ENCODE measurements at regions not wholly inside any gene's neighbourhood (a gene's known extent, or its start where the extent isn't known, plus 50 kb on each side); places are given as distances from the start of the nearest gene placed in this dataset.

DNA sequence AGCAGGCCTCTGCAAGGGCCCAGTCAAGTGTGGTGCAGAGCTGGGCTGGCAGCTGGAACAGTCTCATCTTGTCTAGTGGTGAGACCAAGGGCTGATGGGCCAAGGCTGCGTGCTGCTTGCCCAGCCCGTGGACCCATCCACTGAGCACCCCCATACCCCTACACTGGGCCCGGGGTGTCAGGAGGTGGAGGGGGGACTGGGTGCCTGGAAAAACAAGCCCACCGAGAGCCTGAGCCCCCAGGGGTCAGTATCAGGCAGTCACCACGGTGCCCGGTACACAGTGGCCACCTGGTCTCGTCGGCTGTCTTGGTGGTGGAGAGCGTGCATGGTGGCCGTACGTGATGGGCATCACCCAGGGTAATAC lies 238.3 kb downstream of the SEC14L1 start:
- no peak for DNase-seq (ENCODE audit: low read depth in 2 of 2)

DNA sequence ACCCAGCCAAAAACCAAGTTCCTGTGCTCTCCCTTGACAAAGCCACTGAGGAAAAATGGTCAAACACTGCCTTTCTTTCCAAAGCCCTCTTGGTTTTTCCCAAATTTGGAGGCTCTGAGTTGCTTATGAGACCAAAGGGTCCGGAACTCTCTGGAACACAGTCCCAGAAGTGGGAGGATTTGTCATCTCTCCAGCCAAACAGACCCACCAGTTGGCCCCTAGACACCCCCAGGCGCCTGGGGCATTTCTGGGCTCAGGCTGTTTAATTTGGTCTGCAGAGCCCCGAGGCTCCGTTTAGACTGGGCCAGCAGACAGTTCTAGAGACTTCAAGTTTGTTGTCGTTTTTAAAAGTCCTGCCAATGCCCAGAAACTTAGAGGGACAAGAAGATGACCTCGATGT lies 239.1 kb downstream of the SEC14L1 start:
- DNase-seq (ENCODE audit: low read depth in 2 of 2), result no peak

DNA sequence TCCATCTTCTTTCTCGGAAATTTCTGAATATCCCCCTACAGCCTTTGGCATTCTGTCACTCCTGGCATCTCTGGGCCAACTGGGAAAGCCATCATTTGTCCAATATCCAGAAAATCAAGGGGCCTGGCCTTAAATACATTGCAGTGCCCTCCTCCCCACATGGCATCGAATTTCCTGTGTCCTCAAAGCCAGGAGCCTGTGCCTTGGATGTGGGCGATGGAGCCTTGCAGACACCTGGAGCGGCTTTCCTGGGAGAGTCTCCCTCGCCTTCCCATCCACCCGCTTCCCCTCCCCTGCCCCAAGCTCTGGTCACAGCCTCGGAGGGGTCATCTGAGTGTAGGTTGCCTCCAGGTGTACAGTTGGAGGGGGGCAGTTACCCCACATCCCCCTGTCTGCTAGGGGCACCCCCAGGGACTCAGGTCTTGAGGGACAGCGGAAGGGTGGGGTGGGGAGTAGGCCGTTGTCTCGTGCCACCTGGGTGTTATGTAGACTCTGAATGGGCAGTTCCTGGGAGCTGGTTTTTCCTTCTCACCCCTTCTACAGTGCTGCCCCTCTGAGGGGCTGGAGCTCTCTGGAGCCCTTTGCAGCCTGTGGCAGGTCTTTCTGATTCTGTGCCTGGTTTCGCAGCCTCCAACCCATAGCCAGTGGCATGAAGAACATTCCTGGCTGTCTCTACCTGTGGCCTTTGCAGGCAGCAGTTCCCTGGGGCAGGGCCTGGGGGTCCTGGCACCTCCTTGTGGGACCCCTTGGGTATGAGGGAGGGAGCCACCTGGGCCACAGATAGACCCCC lies 239.8 kb downstream of the SEC14L1 start:
- no peak for DNase-seq (ENCODE audit: low read depth in 2 of 2)

DNA sequence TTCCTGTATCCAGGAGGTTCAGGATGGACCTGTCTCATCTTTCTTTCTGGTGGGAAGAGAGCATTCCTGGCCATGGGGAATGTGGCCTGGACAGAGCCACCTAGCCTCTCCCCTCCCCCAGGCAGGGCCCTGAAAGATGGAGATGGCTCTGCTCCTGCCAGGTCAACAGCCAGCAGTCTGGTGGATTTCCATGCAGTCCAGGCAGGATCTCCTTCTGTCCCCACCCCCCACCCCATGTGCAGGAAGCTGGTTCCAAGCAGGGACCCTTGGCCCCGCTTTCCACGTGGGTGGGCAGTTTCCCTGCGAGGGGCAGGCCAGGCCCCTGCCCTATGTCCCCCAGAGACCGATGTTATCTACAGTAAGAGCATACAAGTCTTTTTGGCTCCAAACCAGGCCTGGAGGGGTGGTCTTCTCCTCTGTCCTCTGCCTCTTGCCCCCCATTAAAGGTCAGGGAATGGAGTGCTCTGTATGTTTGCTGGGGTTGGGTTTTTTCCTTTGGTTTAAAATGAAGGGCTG lies 240.5 kb downstream of the SEC14L1 start:
- no peak for DNase-seq (ENCODE audit: low read depth in 2 of 2)

DNA sequence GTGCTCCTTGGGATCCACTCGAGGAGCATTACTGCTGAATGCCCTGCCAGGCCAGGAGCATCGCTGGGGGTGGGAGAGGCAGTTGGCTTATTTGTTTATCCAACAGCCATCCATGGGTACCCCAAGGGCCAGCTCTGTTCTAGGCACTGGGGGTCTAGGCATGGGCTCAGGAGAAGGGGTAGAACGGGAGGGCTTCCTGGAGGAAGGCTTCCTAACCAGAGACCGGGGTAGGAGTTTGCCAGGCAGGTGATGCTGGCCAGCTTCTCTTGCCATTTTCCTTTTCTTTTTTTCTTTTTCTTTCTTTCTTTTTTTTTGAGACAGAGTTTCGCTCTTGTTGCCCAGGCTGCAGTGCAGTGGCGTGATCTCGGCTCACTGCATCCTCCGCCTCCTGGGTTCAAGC lies 241.0 kb downstream of the SEC14L1 start:
- DNase-seq (ENCODE audit: low read depth in 2 of 2), result no peak

DNA sequence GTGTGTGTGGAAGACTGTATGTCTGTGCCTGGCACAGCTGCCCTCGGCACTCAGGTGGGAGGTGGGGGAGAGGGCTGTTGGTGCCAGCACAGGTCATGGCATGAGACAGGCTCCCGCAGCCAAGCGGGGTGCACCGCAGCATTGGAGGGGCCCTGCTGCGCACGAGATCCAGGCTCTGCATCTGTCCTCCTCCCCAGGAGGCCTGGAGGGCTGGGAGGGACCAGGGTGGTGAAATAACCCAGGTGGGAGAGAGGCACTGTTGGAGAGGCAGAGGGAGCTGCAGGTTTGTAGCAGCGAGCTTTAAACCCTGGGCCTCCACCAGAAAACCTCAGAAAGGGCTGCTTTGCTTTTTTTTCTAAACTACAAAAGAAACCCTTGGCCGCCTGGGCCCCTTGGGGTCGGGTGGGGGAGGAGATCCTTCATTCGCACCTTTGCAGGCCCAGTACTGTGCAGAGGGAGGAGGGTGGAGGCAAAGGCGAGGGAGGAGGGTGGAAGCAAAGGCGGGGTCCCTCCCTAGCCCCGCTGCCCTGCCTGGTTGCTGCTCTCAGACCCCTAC lies 241.7 kb downstream of the SEC14L1 start:
- DNase-seq (ENCODE audit: low read depth in 2 of 2), result no peak

DNA sequence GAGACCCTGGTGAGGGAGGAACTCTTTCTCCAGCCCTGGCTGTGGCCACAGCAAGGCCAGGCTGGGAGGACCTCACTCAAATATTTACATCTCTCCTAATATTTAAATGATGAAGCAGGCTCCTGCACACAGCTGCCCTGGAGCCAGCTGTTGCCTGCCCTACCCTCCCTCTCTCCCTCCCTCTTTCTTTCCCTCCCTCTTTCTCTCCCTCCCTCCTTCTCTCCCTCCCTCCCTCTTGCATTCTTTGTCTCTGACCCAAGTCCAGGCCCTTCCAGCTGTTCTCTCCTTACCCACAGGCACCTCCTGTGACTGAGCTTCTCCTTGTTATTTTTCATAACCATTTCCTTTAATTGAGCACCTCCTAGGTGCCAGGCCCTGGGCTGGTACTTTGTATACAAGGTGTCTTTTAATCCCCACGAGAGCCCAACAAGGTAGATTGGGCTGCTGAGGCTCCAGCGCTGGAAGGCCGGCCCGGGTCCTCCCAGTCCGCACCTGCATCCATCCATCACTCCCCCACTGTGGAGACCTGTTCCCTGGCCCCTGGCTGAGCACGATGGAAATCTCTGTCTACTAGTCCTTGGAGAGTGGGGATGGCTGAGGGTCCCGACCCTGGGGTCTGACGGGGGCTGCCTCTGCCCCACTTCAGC lies 242.3 kb downstream of the SEC14L1 start:
- DNase-seq (ENCODE audit: low read depth in 2 of 2), result no peak

DNA sequence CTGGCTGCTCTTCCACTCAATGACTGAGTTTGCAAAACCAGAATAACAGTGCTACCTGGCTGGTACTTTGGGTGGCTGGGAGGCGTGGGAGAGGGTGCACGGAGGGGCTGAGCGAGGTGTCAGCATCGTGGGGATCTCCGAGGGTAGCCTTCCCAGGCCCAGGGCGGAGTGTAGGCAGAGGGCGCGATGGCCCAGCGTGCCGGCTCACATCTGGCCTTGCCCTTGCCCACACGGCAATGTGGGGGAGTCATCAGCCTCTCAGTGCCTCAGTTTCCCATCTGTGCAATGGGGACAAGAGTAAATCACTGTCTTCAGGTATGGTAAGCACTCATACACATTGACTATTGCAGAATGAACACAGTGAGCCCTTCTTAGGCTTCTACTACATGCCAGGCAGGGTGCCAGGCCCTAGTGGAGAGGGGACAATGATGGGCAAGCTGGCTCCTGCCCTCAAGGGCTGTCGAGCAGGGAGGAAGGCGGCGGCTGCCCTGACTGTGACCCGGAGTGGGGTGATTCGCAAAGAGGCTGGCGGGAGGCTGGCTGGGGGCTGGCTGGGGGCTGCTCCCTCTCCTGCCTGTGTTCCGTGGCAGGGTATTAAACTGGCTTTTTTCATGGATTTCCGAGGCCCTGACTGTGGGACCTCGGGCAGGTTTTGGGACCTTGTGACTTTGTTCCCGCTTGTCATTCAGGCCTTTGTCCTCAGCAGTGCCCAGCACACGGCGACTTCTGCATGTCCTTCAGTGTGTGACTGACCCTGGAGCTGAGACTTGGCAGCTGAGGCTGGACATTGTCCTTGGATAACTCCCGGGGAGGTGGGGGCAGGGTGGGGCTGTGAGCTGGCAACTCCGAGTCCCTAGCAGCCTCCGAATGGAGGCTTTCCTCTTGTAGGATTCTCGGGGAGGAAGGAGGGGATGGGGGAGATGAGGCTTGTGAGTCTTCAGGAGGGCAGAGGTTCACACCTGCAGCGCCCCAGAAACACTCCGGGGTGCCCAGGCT lies 243.1 kb downstream of the SEC14L1 start:
- no peak for DNase-seq (ENCODE audit: low read depth in 2 of 2)

DNA sequence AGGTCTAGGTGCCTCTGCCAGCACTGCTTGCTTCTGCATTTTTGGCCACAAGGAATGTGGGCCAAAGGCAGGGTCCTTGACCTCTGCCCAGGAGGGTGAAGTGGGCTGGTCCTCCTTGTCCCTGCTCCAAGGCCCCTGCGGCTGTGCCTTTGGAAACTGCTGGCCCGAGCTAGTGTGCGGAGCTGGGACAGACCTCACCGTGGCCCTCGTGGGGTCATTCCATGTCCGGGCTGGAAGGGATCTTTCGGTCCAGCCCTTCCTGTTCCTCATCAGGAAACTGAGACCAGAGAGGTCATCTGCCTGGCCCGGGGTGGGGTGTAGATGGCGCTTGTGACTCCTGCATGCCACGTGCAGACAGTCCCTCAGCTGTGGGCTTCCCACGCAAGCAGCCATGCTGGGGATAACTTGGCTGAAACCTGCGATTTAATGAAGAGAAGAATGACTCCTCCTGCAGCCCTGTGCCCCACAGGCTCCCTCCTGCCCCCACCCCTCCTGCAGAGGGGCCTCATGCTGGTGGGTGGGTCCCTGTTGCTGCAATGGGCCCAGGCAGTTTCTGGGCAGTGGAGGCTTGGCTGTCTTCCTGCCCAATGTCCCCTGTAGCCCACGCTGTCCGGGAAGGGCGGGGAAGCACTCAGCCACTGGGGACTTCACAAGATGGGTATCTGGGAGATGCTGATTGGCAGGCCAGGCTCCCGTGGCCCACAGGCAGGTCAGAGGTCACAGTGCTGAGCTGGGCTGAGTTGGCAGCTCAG lies 245.2 kb downstream of the SEC14L1 start:
- DNase-seq (ENCODE audit: low read depth in 2 of 2), result no peak

DNA sequence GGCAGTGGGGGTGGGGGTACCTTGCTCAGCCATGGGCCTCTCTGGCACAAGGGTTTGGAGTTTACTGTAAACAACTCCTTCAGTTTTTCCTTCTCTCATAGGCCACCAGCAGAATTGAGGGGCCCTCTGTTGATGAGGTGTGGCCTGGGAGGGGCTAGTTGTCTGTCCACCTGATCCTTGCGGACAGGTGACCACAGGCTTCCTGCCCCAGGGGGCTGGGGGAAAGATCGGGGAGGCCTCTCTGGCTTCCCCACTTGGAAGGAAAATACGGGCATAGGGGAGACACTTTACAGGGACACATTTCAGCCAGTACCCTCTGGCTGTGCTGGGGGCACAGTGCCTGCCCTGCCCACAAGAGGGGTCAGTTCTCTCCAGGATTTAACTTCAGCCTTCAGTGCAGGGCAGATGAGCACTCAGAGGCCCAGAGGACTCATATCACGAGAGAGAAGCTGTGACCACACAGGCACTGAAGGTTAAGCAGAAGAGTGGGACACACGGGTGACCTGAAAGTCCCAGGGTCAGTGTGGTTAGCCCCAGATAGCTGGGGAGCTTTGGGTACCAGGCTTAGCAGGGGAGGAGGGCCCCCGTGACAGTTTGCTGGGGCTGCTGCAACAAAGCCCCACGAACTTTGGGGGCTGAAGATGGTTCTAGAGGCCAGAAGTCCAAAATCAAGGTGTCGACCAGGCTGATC lies 245.9 kb downstream of the SEC14L1 start:
- DNase-seq (ENCODE audit: low read depth in 2 of 2), result no peak

DNA sequence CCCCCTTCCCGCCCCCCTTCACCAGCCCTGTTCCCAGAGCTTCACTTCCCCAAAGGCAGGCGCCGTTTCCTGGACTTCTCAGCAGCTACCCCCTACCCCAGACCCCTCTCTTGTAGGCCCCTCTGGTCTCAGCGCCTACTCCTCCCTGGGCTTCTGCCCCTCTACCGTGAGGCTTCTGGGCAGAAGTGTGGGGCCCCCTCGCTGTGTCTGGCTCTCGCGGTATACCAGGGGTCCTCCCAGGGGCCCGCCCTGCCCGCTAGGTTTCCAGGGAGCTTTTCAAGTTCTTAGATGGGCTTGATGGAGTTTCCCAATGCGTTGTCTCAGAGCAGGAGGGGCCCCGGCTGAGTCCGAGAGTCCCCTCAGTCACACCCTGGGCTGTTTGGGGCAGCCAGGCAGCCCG lies 247.1 kb downstream of the SEC14L1 start:
- DNase-seq (ENCODE audit: low read depth in 2 of 2), result no peak

DNA sequence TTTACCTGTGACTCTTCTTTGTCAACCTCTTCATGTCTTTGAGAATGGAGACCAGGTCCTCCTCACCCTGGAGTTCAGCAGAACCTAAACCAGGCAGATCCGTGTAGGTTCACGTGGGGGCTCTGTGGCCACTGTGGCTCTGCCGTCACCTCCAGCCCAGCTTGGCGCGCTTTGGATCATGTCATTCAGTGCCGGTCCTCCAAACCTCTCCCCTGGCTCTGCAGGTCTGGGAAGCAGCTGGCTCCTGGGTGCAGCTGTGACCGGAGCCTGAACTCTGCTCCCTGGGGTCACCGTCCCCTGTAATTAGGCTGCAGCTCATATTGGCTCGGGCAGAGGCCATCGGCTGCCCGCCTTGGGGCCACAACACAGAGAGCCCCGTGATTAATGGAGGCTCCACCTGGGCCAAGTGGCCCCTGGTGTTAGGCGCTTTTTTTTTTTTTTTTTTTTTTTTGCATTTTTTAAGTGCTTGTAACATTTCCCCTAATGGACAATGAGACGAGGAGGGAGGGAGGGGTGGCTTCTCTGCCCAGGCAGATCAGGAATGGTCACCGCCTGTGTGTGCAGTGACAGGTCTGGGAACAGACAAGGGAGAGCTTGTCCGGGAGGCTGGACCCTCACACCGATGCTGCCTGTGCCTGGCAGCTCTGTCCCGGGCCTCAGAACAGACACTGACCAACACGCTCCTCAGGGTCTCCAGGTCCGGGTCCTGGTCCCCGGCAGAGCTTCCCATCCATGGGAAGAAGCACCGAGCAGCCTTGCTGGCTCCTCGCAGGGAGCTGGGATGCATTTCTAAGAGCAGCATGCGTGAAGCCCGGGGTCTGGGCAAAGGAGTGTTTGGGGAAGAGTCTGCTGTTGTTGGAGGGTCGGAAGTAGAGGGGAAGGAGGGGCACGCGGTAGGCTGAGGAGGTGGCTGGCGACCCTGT lies 247.9 kb downstream of the SEC14L1 start:
- DNase-seq (ENCODE audit: low read depth in 2 of 2), result no peak

DNA sequence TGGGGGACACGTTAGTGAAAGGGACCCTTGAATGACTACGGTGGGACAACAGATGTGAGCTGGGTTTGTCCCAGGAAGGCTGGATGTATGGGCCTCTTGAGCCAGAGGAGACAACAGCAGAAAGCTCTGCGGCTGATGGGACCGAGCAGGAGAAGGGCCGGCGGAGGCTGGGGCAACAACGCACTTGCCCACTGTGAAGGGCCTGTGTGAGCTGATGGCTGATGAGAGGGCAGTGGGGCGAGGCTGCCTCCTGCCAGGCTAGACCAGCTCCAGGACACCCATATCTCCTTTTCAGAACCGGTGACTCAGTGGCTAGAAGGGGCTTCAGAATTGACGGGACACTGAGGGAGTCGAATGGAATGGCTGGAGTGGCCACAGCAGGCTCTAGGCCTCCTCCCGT lies 250.1 kb downstream of the SEC14L1 start:
- DNase-seq (ENCODE audit: low read depth in 2 of 2), result no peak

DNA sequence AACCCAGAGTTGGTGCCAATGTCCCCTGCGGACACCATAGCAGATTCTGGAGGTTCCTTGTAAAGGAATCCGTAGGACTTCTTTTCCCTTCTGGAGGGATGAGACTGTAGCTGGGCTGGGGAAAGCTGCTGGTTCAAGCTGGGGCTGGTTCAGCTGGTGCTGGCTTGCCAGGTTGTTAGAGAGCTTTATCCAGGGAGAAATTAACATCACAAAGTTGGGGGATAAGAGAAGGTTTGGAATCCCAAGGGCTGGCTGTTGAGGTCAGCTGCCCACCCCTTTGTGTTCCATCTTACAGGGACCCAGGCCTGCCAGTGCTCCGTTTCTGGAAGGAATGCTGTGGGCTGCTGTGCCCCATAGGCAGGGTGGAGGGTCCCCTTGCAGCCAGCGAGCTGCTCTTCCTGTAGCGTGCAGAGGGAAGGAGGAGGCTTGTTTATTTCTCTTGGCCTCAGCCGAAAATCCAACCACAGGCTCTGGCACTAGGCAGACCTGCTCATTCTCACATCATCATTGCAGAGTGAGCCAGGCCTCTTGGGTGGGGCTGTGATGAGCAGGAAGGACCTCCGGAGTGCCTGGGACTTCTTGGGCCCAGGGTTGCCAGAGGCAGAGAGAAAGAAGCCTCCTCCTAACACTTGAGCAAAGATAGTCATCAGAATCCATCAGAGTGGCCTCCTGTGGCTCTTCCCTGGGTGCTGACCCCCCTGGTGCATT lies 251.1 kb downstream of the SEC14L1 start:
- no peak for DNase-seq (ENCODE audit: low read depth in 2 of 2)

DNA sequence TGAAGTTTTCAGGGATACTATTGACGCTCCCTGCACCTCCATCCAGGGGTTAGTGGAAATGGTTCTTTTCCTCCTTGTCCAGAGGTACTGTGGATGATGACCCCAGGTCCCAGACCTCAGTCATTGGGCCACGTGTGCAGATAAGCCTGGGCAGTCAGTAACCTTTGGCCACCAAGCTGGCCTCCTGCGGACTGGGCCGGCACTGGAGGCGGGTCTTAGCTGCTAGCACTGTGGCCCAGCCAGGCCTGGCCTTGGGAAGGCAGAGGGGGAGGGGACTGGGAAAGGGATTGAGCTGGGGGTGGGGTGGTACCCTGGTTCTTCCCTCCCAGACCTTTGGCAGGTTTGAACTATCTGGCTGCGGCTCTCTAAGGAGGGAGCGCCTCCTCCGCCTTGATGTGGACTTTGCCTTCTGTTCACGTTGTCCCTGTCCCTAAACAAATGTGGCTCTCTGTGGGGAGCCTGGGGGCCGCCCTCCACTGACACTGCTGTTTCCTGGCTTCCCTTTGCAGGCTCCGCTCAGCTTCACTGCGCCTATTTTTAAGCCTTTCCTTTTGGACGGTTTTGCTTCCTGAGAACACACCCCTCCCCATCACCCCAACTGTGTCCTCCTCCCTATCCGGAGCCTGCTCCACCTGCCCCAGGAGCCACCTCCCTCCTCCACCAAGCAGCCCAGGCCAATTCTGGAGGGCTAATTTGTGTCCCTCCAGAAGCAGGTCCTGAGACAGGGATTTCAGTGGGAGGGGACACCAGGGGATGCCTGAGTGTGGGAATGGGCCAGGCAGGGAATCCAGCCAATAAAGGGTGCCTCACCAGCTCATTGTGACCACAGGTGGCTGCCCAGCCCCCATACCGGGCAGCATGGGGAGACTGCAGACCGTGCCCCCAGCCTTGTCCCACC lies 251.9 kb downstream of the SEC14L1 start:
- DNase-seq (ENCODE audit: low read depth in 2 of 2), result no peak

DNA sequence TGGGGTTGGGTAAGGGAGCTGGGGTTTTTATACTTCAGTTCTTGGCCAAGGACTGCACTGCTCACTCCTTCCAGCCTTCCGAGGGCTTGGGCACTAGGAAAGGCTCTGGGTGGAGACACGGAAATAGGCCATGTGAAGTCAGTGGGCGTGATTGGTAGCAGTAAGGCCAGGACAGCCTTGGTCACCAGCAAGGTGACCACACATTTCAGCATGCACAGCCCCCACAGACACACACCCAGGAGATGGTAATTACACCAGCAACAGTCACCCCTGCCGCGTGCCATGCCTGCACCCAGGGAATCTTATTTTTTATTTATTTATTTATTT lies 252.5 kb downstream of the SEC14L1 start:
- no peak for DNase-seq (ENCODE audit: low read depth in 2 of 2)

DNA sequence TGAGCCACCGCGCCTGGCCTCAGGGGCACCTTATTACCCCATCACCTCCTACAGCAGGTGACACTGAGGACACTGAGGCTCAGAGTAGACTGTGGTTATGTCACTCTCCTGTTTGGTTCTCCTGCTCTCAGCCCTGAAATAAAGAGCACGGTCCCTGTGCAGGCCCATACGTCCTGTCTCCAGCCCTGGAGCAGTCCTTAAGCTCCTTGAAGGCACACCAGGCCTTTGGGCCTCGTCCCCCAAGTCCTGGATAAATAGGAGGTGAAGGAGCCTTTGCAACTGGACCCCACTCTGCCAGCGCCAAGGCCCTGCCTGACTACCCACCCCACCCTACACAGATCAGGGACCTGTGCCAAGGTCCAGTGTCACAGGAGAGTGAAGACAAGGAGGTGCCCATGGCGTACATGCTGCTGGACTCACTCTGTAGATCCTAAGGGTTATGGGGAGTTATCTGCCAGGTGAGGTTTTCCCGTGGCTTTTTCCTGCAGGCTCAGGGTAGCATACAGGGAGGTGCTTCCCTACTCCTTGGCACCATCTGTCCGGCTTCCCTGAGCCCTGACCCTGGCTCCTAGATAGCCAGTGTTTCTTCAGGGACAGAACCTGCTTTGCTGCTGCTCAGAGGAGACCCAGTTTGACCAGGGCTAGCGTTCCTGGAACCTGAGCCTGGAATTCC lies 253.2 kb downstream of the SEC14L1 start:
- no peak for DNase-seq (ENCODE audit: low read depth in 2 of 2)

Data from stimulated activated CD4-positive, alpha-beta T cell treated with anti-CD3 and anti-CD28 coated beads, Interleukin-1b, Interleukin-23, amount 100 ng/mL, for 4 hours (primary cell).